HCT116 (cell line): ENCODE measurements at regions not wholly inside any gene's neighbourhood (a gene's known extent, or its start where the extent isn't known, plus 50 kb on each side); places are given as distances from the start of the nearest gene placed in this dataset.

ENCODE experiments used
- ATAC-seq: fragments of 200-7000 bp; cut with Tn5 transposase; 2 replicates; pipeline ENCODE4 v1.9.1; 2020; ENCODE audit warnings: mild to moderate bottlenecking, moderate library complexity
- BruUV-seq: library from RNA; stranded (reverse); fragments of 400-500 nt; replicated peaks from 2 replicates; lab custom pipeline; 2021; lab: Mats Ljungman, UMichigan
- CTCF ChIA-PET: fragments of 300-600 bp; sonication (Branson Sonifier 250); formaldehyde crosslinking; loops from one replicate; lab custom pipeline; 2021; ENCODE audit warnings: antibody characterized with exemption; lab: Charles Lee
- POLR2A ChIA-PET: fragments of 300-600, 350-600 bp; sonication (Branson Sonifier 250); formaldehyde crosslinking; loops from one replicate; lab custom pipeline; 2021; ENCODE audit warnings: antibody characterized with exemption; lab: Charles Lee
- RAD21 ChIA-PET, 2 experiments: fragments of 300-600 bp; sonication (Branson Sonifier 250); formaldehyde crosslinking; loops; one replicate each; lab custom pipeline; 2023; ENCODE audit warnings: low total read pairs in 2 of 2; ENCODE audit not compliant: uncharacterized antibody in 2 of 2, unreplicated experiment in 2 of 2, low non-redundant PET in 1 of 2; lab: Charles Lee
- DNase-seq: peaks from one replicate; pipeline ENCODE4 v3.0.0-alpha.2; 2010; ENCODE audit warnings: low read depth, low spot score
- H2AFZ ChIP-seq: fragments of 200-600 bp; shearing (Covaris generic), sonication (generic); 2 replicates; pipeline ENCODE4 v1.6.1; 2017; ENCODE audit warnings: low read depth, mixed run types, mixed read lengths, antibody characterized with exemption, low read length; ENCODE audit not compliant: poor library complexity, severe bottlenecking
- H3K27ac ChIP-seq: 2 replicates; pipeline ENCODE4 v1.5.1; 2012; ENCODE audit warnings: low read depth, low read length
- H3K27me3 ChIP-seq: fragments of 200-600 bp; sonication (generic); 2 replicates; pipeline ENCODE4 v1.6.1; 2016; ENCODE audit warnings: mixed run types, low read length, mixed read lengths; ENCODE audit not compliant: insufficient read depth
- H3K36me3 ChIP-seq, 2 experiments: fragments of 200-500 bp in 1 of 2; fragments of 200-600 bp in 1 of 2; sonication (Bioruptor generic) in 1 of 2; sonication (generic) in 1 of 2; 2 replicates each; pipeline versions ENCODE4 v1.5.1 to v1.6.1; 2014 to 2016; ENCODE audit warnings: low read length in 2 of 2, inconsistent platforms in 1 of 2, mixed read lengths in 1 of 2, mixed run types in 1 of 2; ENCODE audit not compliant: insufficient read depth in 2 of 2, control insufficient read depth in 1 of 2
- H3K4me1 ChIP-seq, 2 experiments: fragments of 200-600 bp in 1 of 2; sonication (generic) in 1 of 2; 2 replicates each; pipeline versions ENCODE4 v1.5.1 to v1.6.1; 2012 to 2017; ENCODE audit warnings: low read length in 2 of 2, inconsistent platforms in 1 of 2, mild to moderate bottlenecking in 1 of 2, mixed read lengths in 1 of 2, mixed run types in 1 of 2, moderate library complexity in 1 of 2; ENCODE audit not compliant: insufficient read depth in 2 of 2, control insufficient read depth in 1 of 2
- H3K4me2 ChIP-seq: fragments of 200-600 bp; sonication (generic); 2 replicates; pipeline ENCODE4 v1.6.1; 2017; ENCODE audit warnings: mixed run types, low read length, mixed read lengths
- H3K4me3 ChIP-seq, 2 experiments: fragments of 200-600 bp in 1 of 2; sonication (generic) in 1 of 2; replicated peaks in 1 of 2; 2 replicates each; pipeline ENCODE4 v1.5.1; 2011 to 2016; ENCODE audit warnings: low read length in 2 of 2, control low read depth in 1 of 2, low read depth in 1 of 2, mild to moderate bottlenecking in 1 of 2, mixed read lengths in 1 of 2, mixed run types in 1 of 2
- H3K79me2 ChIP-seq: fragments of 200-600 bp; sonication (generic); 2 replicates; pipeline ENCODE4 v1.6.1; 2017; ENCODE audit warnings: mild to moderate bottlenecking, mixed run types, low read length, moderate library complexity, mixed read lengths; ENCODE audit not compliant: insufficient read depth
- H3K9ac ChIP-seq: fragments of 200-600 bp; sonication (generic); 2 replicates; pipeline ENCODE4 v1.6.1; 2016; ENCODE audit warnings: low read length, mixed read lengths
- H3K9me2 ChIP-seq: fragments of 200-600 bp; sonication (generic), shearing (Covaris generic); 2 replicates; pipeline ENCODE4 v1.6.1; 2017; ENCODE audit warnings: mixed run types, mild to moderate bottlenecking, moderate library complexity; ENCODE audit not compliant: insufficient read depth
- H3K9me3 ChIP-seq, 2 experiments: fragments of 200-500 bp in 1 of 2; fragments of 200-600 bp in 1 of 2; sonication (Bioruptor generic) in 1 of 2; sonication (generic) in 1 of 2; 2 replicates each; pipeline ENCODE4 v1.6.1; 2014 to 2017; ENCODE audit warnings: low read length in 2 of 2, mixed read lengths in 2 of 2, inconsistent platforms in 1 of 2, low read depth in 1 of 2, mild to moderate bottlenecking in 1 of 2, mixed run types in 1 of 2, moderate library complexity in 1 of 2; ENCODE audit not compliant: control insufficient read depth in 1 of 2, insufficient read depth in 1 of 2
- H4K20me1 ChIP-seq: fragments of 200-600 bp; sonication (generic), shearing (Covaris generic); 2 replicates; pipeline ENCODE4 v1.6.1; 2017; ENCODE audit warnings: mixed run types, mild to moderate bottlenecking, moderate library complexity; ENCODE audit not compliant: insufficient read depth
- CTCF ChIP-seq, 3 experiments: fragments of 200-600 bp in 1 of 3; sonication (generic) in 1 of 3; IDR thresholded peaks in 2 of 3; conservative IDR thresholded peaks in 1 of 3; 2 replicates each; pipeline ENCODE4 v1.5.1; 2012 to 2017; ENCODE audit warnings: low read depth in 2 of 3, low read length in 2 of 3, antibody characterized with exemption in 1 of 3, borderline replicate concordance in 1 of 3, control low read depth in 1 of 3, mild to moderate bottlenecking in 1 of 3, mixed read lengths in 1 of 3, mixed run types in 1 of 3, moderate library complexity in 1 of 3; ENCODE audit not compliant: insufficient read depth in 1 of 3
- EGR1 ChIP-seq: IDR thresholded peaks from 2 replicates; pipeline ENCODE4 v1.6.1; 2012; ENCODE audit warnings: low read depth
- EZH2 ChIP-seq: fragments of 200-600 bp; sonication (generic); IDR thresholded peaks from 2 replicates; pipeline ENCODE4 v1.6.1; 2017; ENCODE audit warnings: antibody characterized with exemption, mixed run types
- EZH2phosphoT487 ChIP-seq: fragments of 200-600 bp; IDR thresholded peaks from 2 replicates; pipeline ENCODE4 v1.6.1; 2018; ENCODE audit warnings: antibody characterized with exemption, borderline replicate concordance
- JUND ChIP-seq: IDR thresholded peaks from 2 replicates; pipeline ENCODE4 v1.6.1; 2012
- POLR2AphosphoS5 ChIP-seq: IDR thresholded peaks from 2 replicates; pipeline ENCODE4 v1.6.1; 2011; ENCODE audit warnings: mild to moderate bottlenecking, low read depth, low read length, moderate library complexity
- RAD21 ChIP-seq: IDR thresholded peaks from 2 replicates; pipeline ENCODE4 v1.6.1; 2012; ENCODE audit warnings: low read depth, mild to moderate bottlenecking
- TCF7L2 ChIP-seq: IDR thresholded peaks from 2 replicates; pipeline ENCODE4 v1.7.0; 2011; ENCODE audit warnings: borderline replicate concordance, inconsistent platforms; ENCODE audit not compliant: insufficient read depth, insufficient read length; ENCODE audit errors: extremely low read depth
- intact Hi-C: fragments of 100-400 bp; cut with micrococcal nuclease; formaldehyde crosslinking; loops from 2 replicates; pipeline ENCODE4 v1.10.0; 2022

- ChIA-PET RAD21 (no interaction called here), CTCF (no interaction called here), POLR2A (no interaction called here)
- Histone ChIP-seq H3K36me3 (no peaks in the 10 kb centered on the region), H3K4me1 (no peaks in the 10 kb centered on the region), H3K9me3 (no peaks in the 10 kb centered on the region), H3K4me3 (no peak overlapping the region), H4K20me1 (no peaks in the 10 kb centered on the region), H3K79me2 (no peaks in the 10 kb centered on the region), H3K9me2 (no peaks in the 10 kb centered on the region), H3K4me2 (no peak overlapping the region), H2AFZ (no peak overlapping the region), H3K27me3 (no peaks in the 10 kb centered on the region), H3K27ac (no peak overlapping the region), H3K9ac (no peak overlapping the region)
- no peak for ATAC-seq
- intact Hi-C loops = no loop called here
- BruUV-seq = no TSS peak
- DNase-seq = no peak
- no peak for TF ChIP-seq POLR2AphosphoS5
- no peak for TF ChIP-seq JUND
- TF ChIP-seq EZH2phosphoT487 = no peak
- TF ChIP-seq EGR1 = no peak
- no peak for TF ChIP-seq EZH2
- no peak for TF ChIP-seq TCF7L2
- no peak for TF ChIP-seq RAD21
- no peak for TF ChIP-seq CTCF (IDR thresholded peaks at IDR 0.05 in 2 of 3, conservative IDR thresholded peaks at IDR 0.05 in 1 of 3; ENCODE audit: borderline replicate concordance in 1 of 3, insufficient read depth in 1 of 3, low read depth in 2 of 3, low read length in 2 of 3)
These were observed 395.8 kb upstream of the KLF12 start for GRCh38 chr13:74530011-74530410.
